ENCODE measurements at regions not wholly inside any gene's neighbourhood (a gene's known extent, or its start where the extent isn't known, plus 50 kb on each side); places are given as distances from the start of the nearest gene placed in this dataset.

- TF ChIP-seq ZNF274 (IDR thresholded peaks at IDR 0.05; ENCODE audit: low read depth, low read length) (no peak), SUZ12 (IDR thresholded peaks at IDR 0.05; ENCODE audit: extremely low read depth, insufficient read depth, insufficient read length) (no peak)
These were observed 685.4 kb upstream of the CELF4 start for GRCh38 chr18:38250971-38251370.

All from NT2/D1 (cell line).